ENCODE measurements at regions not wholly inside any gene's neighbourhood (a gene's known extent, or its start where the extent isn't known, plus 50 kb on each side); places are given as distances from the start of the nearest gene placed in this dataset.

DNA sequence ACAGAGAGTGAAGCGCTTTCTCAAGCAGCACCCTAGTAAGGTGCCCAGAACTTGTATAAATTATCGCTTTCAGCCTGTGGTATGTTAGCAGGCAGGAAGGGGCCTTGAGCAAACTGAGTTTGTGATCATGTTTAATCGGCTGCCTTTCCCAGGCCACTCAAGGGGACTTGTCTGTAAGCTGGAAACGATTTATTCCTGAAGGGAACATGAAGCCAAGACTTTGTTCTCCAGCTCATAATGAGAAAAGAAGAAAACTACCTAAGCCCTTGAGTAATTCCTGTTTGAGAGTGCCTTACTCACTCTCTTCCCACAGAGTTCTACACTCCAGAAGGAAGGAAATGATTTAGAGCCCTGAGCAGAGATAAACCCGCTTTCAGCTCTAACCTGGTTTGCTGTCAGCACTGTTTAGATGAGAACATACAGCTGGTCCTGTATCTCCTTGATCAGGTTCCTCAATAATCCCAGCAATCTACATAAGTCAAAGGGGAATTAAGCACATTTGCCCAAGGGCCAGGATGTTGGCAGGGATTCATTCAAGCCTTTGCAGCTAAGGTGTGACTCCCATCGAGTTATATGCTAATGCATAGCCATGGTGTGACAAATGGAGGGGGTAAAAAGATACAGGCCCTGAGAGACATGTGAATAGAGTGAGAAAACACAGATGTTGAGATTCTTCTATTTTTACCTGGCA, 187.7 kb upstream of the SLC24A5 start:
- TF ChIP-seq, protein P1, sequence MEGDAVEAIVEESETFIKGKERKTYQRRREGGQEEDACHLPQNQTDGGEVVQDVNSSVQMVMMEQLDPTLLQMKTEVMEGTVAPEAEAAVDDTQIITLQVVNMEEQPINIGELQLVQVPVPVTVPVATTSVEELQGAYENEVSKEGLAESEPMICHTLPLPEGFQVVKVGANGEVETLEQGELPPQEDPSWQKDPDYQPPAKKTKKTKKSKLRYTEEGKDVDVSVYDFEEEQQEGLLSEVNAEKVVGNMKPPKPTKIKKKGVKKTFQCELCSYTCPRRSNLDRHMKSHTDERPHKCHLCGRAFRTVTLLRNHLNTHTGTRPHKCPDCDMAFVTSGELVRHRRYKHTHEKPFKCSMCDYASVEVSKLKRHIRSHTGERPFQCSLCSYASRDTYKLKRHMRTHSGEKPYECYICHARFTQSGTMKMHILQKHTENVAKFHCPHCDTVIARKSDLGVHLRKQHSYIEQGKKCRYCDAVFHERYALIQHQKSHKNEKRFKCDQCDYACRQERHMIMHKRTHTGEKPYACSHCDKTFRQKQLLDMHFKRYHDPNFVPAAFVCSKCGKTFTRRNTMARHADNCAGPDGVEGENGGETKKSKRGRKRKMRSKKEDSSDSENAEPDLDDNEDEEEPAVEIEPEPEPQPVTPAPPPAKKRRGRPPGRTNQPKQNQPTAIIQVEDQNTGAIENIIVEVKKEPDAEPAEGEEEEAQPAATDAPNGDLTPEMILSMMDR (conservative IDR thresholded peaks at IDR 0.05; ENCODE audit: low read length) = no peak
- no peak for TF ChIP-seq EZH2phosphoT487 (IDR thresholded peaks at IDR 0.05; ENCODE audit: borderline replicate concordance)

All from Loucy (cell line).